Gastroesophageal sphincter (tissue), 3 donors: ENCODE measurements at regions not wholly inside any gene's neighbourhood (a gene's known extent, or its start where the extent isn't known, plus 50 kb on each side); places are given as distances from the start of the nearest gene placed in this dataset.

Source experiments
- CTCF ChIP-seq, 4 experiments: fragments of 200-600 bp in 2 of 4; fragments of 450-650 bp in 2 of 4; sonication (generic) in 1 of 4; IDR thresholded peaks; one replicate each; pipeline ENCODE4 v1.5.1; 2017 to 2019; ENCODE audit warnings: antibody characterized with exemption in 4 of 4, mild to moderate bottlenecking in 2 of 4, moderate library complexity in 2 of 4
- EP300 ChIP-seq: sonication (generic); formaldehyde crosslinking; IDR thresholded peaks from one replicate; pipeline ENCODE4 v1.6.1; 2017; ENCODE audit warnings: antibody characterized with exemption, mild to moderate bottlenecking
- POLR2A ChIP-seq, 2 donors: fragments of 450-650 bp; IDR thresholded peaks; one replicate each; pipeline ENCODE4 v1.6.1; 2017; ENCODE audit warnings: antibody characterized with exemption in 2 of 2, mild to moderate bottlenecking in 2 of 2, moderate library complexity in 1 of 2

- TF ChIP-seq CTCF (IDR thresholded peaks at IDR 0.05) (no peak), POLR2A (IDR thresholded peaks at IDR 0.05) (no peak), EP300 (no peak)
These were observed 430.3 kb downstream of the ARHGEF28 start for GRCh38 chr5:74056107-74056788.
